Naive B cell (primary cell): ENCODE measurements at regions not wholly inside any gene's neighbourhood (a gene's known extent, or its start where the extent isn't known, plus 50 kb on each side); places are given as distances from the start of the nearest gene placed in this dataset.
"Not testable (repeated sequence)": the region's sequence is repeated elsewhere in the genome, so short reads cannot be mapped to it uniquely, and the experiment has no call there.

Source experiments
- ATAC-seq, 2 donors: fragments of 150-1000 bp; cut with Tn5 transposase; 2 replicates each; pipeline ENCODE4 v1.10.0; 2021; ENCODE audit warnings: low read depth in 2 of 2, mild to moderate bottlenecking in 2 of 2, moderate library complexity in 2 of 2
- DNase-seq: peaks from one replicate; pipeline ENCODE4 v3.0.0; 2022
- H3K27ac Mint-ChIP-seq, 6 donors: one replicate each; pipeline ENCODE4 v1.8.0; 2020 to 2022; ENCODE audit warnings: mild to moderate bottlenecking in 6 of 6, mixed read lengths in 6 of 6, moderate library complexity in 5 of 6, inconsistent platforms in 2 of 6
- H3K27me3 Mint-ChIP-seq, 3 donors: one replicate each; pipeline ENCODE4 v1.8.0; 2021 to 2022; ENCODE audit warnings: mixed read lengths in 3 of 3, mild to moderate bottlenecking in 1 of 3
- H3K36me3 Mint-ChIP-seq, 2 donors: one replicate each; pipeline ENCODE4 v1.8.0; 2020 to 2022; ENCODE audit warnings: mixed read lengths in 2 of 2, inconsistent platforms in 1 of 2, mild to moderate bottlenecking in 1 of 2
- H3K4me1 Mint-ChIP-seq, 3 donors: one replicate each; pipeline ENCODE4 v1.8.0; 2020 to 2022; ENCODE audit warnings: mixed read lengths in 3 of 3, inconsistent platforms in 1 of 3, mild to moderate bottlenecking in 1 of 3, moderate library complexity in 1 of 3
- H3K4me3 Mint-ChIP-seq, 8 donors: one replicate each; pipeline ENCODE4 v1.8.0; 2020 to 2022; ENCODE audit warnings: mild to moderate bottlenecking in 8 of 8, mixed read lengths in 8 of 8, moderate library complexity in 8 of 8, inconsistent platforms in 2 of 8
- H3K9me3 Mint-ChIP-seq, 7 donors: one replicate each; pipeline ENCODE4 v1.8.0; 2020 to 2022; ENCODE audit warnings: mixed read lengths in 7 of 7, mild to moderate bottlenecking in 5 of 7, inconsistent platforms in 2 of 7, moderate library complexity in 1 of 7

DNA sequence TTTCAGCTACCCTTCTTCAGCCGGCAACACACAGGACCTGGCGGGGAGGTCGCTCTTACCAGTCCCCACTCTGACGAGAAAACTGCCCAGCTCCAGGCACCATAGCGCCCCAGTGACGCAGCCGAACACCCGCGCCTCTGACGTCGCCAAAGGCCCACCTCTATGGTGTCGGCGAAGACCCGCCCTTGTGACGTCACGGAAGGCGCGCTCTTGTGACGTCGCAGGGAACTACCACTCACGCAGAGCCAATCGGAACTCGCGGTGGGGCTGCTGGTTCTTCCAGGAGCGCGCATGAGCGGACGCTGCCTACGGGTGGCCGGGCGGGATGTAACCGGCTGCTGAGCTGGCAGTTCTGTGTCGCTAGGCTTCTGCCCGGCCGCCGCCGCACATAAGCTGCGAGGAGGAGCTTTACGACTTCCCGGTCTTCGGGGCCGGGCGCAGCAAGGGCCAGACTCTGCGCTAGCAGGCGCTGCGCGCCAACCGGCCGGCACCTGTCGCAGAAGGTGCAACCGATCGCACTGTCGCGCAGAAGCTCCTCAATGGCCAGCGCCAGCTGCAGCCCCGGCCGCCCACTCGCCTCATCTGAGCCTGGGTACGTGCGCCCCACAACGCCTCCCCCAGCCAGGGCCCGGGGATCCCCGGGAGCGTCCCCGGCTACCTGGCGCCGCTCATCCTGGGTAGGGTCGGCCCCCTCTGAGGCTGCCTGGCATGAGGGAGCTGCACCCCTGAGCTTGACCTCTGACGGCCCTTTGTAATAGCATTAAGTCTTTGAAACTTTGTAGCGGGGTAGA, 121.3 kb upstream of the FBXO28 start:
- not testable (repeated sequence) for H3K36me3 Mint-ChIP-seq, H3K9me3 Mint-ChIP-seq, H3K27me3 Mint-ChIP-seq
- Mint-ChIP-seq H3K4me1 (peaks cover 0 to 12% (median 3%) of the 10 kb centered on the region in 3 donors), H3K4me3 (peak overlapping the region; percentile 86 to 99 (median 94)), H3K27ac (peak overlapping the region; percentile 99 to 100 (median 100))
- ATAC-seq (peak; percentile 95 to 97), DNase-seq (peak; percentile 100)

GRCh38 chr1:223991297-223991857, 122.5 kb upstream of the FBXO28 start:
- H3K27me3 Mint-ChIP-seq, ATAC-seq, DNase-seq, H3K9me3 Mint-ChIP-seq, H3K36me3 Mint-ChIP-seq: not testable (repeated sequence)
- Mint-ChIP-seq H3K4me1 (peaks cover 0 to 12% (median 3%) of the 10 kb centered on the region in 3 donors), H3K27ac (peak overlapping the region; percentile 33 to 86 (median 54)), H3K4me3 (peak overlapping the region in 5 of 8 donors; percentile 19 to 99 (median 61))

DNA sequence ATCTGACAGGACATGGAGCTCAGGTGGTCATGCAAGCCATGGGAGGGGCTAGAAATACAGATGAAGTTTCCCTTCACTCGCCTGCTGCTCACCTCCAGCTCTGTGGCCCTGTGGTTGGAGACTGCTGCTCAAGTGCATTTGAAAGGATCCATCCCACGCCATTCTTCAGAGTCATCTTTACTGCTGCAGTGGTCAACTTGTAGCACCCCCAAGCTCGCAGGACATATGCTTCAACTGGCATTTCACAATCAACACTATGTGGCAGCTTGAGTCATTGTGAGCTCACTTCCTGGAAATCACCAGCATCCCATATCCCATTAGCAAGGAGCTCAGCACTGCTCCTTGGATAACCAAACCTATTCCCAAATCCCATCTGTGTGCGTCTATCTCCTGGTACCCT, 116.2 kb upstream of the TP53BP2 start:
- DNase-seq, H3K4me1 Mint-ChIP-seq, H3K4me3 Mint-ChIP-seq, H3K9me3 Mint-ChIP-seq, ATAC-seq, H3K27ac Mint-ChIP-seq, H3K36me3 Mint-ChIP-seq, H3K27me3 Mint-ChIP-seq: not testable (repeated sequence)

DNA sequence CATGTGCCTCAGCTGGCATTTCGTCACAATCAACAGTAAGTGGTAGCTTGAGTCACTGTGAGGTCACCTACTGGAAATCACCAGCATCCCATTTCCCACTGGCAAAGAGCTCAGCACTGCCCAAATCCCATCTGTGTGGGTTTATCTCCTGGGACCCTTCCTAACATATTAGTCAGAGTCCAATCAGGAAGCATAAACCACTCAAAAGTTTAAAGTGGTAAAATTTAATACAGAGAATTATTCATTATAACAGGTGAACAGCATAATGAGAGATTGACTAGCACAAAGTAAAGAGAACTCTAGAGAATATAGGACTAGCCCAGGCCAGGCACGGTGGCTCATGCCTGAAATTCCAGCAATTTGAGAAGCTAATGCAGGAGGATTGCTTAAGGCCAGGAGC, 107.1 kb upstream of the TP53BP2 start:
- H3K27me3 Mint-ChIP-seq, H3K4me1 Mint-ChIP-seq: not testable (repeated sequence)

DNA sequence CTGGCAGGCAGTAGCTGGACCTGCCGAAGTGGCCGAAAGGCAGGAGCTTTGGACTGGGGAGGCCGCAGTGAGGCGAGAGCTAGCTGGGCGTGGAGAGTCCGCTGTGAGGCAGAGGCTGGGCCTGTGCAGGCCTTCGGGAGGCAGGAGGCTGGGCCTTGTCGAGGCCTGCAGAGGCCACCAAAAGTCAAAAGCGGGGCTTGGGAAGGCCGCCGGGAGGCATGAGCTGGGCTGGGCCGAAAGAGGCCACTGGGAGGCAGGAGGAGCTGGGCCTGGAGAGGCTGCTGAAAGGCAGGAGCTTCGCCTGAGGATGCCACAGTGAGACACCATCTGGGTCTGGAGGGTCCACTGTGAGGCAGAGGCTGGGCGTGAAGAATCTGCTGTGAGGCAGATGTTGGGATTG, 105.8 kb upstream of the TP53BP2 start:
- not testable (repeated sequence) for H3K4me3 Mint-ChIP-seq, H3K9me3 Mint-ChIP-seq, H3K27me3 Mint-ChIP-seq, ATAC-seq, H3K4me1 Mint-ChIP-seq, H3K27ac Mint-ChIP-seq, H3K36me3 Mint-ChIP-seq, DNase-seq

More for the DNA sequence above, 107.1 kb upstream of the TP53BP2 start:
- not testable (repeated sequence) for H3K9me3 Mint-ChIP-seq, ATAC-seq, H3K4me3 Mint-ChIP-seq, H3K36me3 Mint-ChIP-seq, H3K27ac Mint-ChIP-seq, DNase-seq

DNA sequence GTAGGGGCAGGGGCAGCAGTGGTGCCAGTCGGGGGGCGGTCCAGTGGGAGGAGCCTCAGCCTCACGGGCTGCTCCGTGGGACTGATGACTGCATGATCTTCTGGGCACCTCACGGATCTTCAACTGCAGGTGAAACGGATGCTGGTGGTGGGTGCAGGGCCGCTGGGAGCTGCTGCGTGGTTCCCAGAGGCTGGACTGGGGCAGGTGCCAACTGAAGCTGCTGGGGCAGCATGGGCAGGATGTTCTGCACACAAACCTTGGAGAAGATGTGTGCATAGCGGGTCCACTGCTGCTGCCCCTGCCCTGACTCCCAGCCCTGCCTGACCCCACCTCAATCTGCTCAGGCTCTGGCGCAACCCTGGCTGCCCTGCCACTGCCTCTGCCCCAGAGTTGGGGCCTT, 104.2 kb upstream of the TP53BP2 start:
- not testable (repeated sequence) for ATAC-seq, H3K4me1 Mint-ChIP-seq, H3K27me3 Mint-ChIP-seq, H3K36me3 Mint-ChIP-seq, H3K9me3 Mint-ChIP-seq, H3K27ac Mint-ChIP-seq, DNase-seq, H3K4me3 Mint-ChIP-seq

DNA sequence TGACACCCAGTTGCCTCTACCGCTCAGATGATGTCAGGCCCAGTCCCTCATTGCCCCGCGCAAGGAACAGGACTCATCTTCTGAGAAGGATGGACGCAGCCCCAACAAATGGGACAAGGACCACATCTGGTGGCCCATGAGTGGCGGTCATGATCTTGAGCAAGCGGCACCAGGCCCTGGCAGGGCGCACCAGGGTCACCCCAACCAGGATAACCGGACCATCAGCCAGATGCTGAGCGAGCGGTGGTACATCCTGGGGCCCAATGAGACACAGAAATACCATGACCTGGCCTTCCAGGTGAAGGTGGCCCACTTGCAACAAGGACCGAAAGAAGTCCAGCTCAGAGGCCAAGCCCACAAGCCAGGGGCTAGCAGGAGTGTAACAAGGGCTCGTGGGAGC, 102.3 kb upstream of the TP53BP2 start:
- not testable (repeated sequence) for H3K36me3 Mint-ChIP-seq, H3K27ac Mint-ChIP-seq, H3K27me3 Mint-ChIP-seq, H3K4me3 Mint-ChIP-seq, H3K9me3 Mint-ChIP-seq, ATAC-seq, DNase-seq, H3K4me1 Mint-ChIP-seq

DNA sequence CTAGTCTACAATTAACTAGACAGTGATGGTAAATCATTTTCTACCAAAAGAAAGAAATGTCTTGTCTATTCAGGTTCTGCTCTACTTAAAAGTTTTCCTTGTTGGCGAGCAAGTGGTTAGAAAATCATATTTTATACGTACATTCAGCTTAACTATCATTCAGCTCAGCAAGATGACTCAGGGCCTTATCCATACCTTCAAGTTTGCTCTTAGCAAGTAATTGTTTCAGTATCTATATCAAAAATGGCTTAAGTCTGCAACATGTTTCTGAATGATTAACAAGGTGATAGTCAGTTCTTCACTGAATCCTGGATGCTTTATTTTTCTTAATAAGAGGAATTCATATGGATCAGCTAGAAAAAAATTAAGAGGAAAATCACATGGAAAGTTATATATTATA, 90.8 kb upstream of the TP53BP2 start:
- H3K4me3 Mint-ChIP-seq, DNase-seq, H3K27me3 Mint-ChIP-seq, H3K36me3 Mint-ChIP-seq, H3K27ac Mint-ChIP-seq, H3K9me3 Mint-ChIP-seq, ATAC-seq, H3K4me1 Mint-ChIP-seq: not testable (repeated sequence)

GRCh38 chr1:223931476-223931875, 85.7 kb upstream of the TP53BP2 start:
- not testable (repeated sequence) for H3K4me3 Mint-ChIP-seq, H3K27ac Mint-ChIP-seq, H3K36me3 Mint-ChIP-seq, ATAC-seq, DNase-seq, H3K27me3 Mint-ChIP-seq, H3K9me3 Mint-ChIP-seq, H3K4me1 Mint-ChIP-seq

DNA sequence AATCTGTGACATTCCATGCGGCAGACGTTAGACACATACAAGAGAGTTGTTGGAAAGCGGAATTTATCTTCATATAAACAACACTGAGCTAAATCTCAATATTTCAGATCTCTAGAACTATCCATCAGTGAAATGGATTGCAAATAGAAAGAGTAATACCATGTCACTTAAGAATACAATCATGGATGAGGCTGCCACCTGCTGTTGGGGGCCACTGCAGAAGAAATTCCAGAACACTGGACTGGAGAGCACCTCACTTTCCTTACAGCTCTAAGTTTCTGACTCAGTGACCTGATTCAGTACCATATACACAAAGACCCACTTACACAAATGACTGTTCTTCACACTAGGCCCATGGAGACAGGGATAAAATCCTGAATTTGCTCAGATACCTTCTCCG, 75.1 kb upstream of the TP53BP2 start:
- H3K27ac Mint-ChIP-seq, H3K4me1 Mint-ChIP-seq, ATAC-seq, H3K36me3 Mint-ChIP-seq, DNase-seq, H3K4me3 Mint-ChIP-seq, H3K9me3 Mint-ChIP-seq, H3K27me3 Mint-ChIP-seq: not testable (repeated sequence)

DNA sequence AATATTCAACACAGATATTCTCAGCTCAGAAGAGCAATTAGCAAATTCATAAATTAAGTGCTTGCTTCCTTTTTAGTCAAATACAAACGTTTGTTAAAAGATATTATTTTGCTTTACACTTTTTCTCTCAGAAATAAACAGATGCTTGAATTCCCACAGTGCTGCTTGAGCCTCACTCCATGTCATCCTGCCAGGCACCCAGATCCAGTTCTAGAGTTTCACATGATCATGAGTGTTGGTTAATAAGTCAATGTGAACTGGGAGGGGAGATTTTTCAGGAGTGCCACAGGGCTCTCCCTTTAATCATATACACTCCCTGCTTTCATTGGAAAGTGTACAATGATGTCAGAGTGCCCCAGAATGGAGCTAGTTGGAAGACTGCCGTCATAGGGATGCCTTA, 69.7 kb upstream of the TP53BP2 start:
- H3K36me3 Mint-ChIP-seq, ATAC-seq, H3K27me3 Mint-ChIP-seq, H3K27ac Mint-ChIP-seq, H3K4me1 Mint-ChIP-seq, DNase-seq, H3K4me3 Mint-ChIP-seq, H3K9me3 Mint-ChIP-seq: not testable (repeated sequence)

- ATAC-seq, H3K27ac Mint-ChIP-seq, H3K4me1 Mint-ChIP-seq, DNase-seq, H3K36me3 Mint-ChIP-seq, H3K9me3 Mint-ChIP-seq, H3K27me3 Mint-ChIP-seq, H3K4me3 Mint-ChIP-seq: not testable (repeated sequence)
Observed at GRCh38 chr1:223913715-223914114, 68.0 kb upstream of the TP53BP2 start.

- H3K4me3 Mint-ChIP-seq, H3K36me3 Mint-ChIP-seq, H3K4me1 Mint-ChIP-seq, ATAC-seq, H3K27me3 Mint-ChIP-seq, H3K27ac Mint-ChIP-seq, H3K9me3 Mint-ChIP-seq: not testable (repeated sequence)
- DNase-seq, result peak; percentile 9
Observed at GRCh38 chr1:223907943-223908587, 62.3 kb upstream of the TP53BP2 start.

DNA sequence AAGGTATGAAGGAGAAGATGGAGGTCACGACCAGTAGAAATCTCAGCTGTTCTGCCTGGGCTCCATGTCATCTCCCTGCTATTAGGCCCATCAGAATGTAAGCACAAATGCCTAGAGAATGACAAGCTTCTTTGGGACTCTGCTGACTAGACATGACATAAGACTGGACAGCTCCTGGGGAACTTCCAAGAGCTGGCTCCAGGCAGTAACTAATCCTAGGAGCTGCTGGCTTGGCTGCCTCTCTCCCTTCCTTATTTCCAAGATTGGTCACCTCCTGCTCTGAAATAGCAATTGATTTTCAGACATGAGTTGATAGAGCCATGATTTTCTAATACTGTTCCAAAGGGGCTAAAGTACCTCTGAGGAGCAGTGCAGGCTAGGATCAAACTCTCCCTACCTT, 57.5 kb upstream of the TP53BP2 start:
- not testable (repeated sequence) for H3K9me3 Mint-ChIP-seq, H3K27me3 Mint-ChIP-seq, H3K27ac Mint-ChIP-seq, DNase-seq, H3K4me1 Mint-ChIP-seq, ATAC-seq, H3K36me3 Mint-ChIP-seq, H3K4me3 Mint-ChIP-seq
